ENCODE measurements at regions not wholly inside any gene's neighbourhood (a gene's known extent, or its start where the extent isn't known, plus 50 kb on each side); places are given as distances from the start of the nearest gene placed in this dataset.
"Not testable (repeated sequence)": the region's sequence is repeated elsewhere in the genome, so short reads cannot be mapped to it uniquely, and the experiment has no call there.

GRCh38 chr18:73613706-73614340 lies 533.8 kb downstream of the FBXO15 start:
- no peak for DNase-seq

GRCh38 chr18:73597832-73598615 lies 549.6 kb downstream of the FBXO15 start:
- no peak for DNase-seq

GRCh38 chr18:73594749-73595148 lies 552.9 kb downstream of the FBXO15 start:
- no peak for DNase-seq

GRCh38 chr18:73593207-73593606 lies 554.4 kb downstream of the FBXO15 start:
- no peak for DNase-seq

- no peak for DNase-seq
Measured at GRCh38 chr18:73590950-73591349, 556.7 kb downstream of the FBXO15 start.

GRCh38 chr18:73579698-73580097 lies 567.9 kb downstream of the FBXO15 start:
- DNase-seq: no peak

GRCh38 chr18:73577365-73577764 lies 570.3 kb downstream of the FBXO15 start:
- no peak for DNase-seq

- DNase-seq: no peak
Measured at GRCh38 chr18:73563901-73564472, 583.6 kb downstream of the FBXO15 start.

GRCh38 chr18:73563345-73563744 lies 584.3 kb downstream of the FBXO15 start:
- DNase-seq: no peak

GRCh38 chr18:73556904-73557303 lies 590.7 kb downstream of the FBXO15 start:
- DNase-seq: no peak

- DNase-seq: no peak
Measured at GRCh38 chr18:73552171-73552570, 595.5 kb downstream of the FBXO15 start.

- DNase-seq: no peak
Measured at GRCh38 chr18:73551211-73551610, 596.4 kb downstream of the FBXO15 start.

- no peak for DNase-seq
Measured at GRCh38 chr18:73549236-73549635, 598.4 kb downstream of the FBXO15 start.

- DNase-seq: no peak
Measured at GRCh38 chr18:73545472-73545871, 602.2 kb downstream of the FBXO15 start.

GRCh38 chr18:73544617-73545016 lies 603.0 kb downstream of the FBXO15 start:
- no peak for DNase-seq

GRCh38 chr18:73544032-73544431 lies 603.6 kb downstream of the FBXO15 start:
- DNase-seq: no peak

GRCh38 chr18:73535990-73536389 lies 611.6 kb downstream of the FBXO15 start:
- no peak for DNase-seq

GRCh38 chr18:73535189-73535588 lies 612.4 kb downstream of the FBXO15 start:
- no peak for DNase-seq

- DNase-seq: no peak
Measured at GRCh38 chr18:73531601-73532000, 616.0 kb downstream of the FBXO15 start.

GRCh38 chr18:73528066-73528465 lies 619.6 kb downstream of the FBXO15 start:
- DNase-seq: no peak

- DNase-seq: no peak
Measured at GRCh38 chr18:73520229-73520628, 627.4 kb downstream of the FBXO15 start.

GRCh38 chr18:73516056-73516455 lies 631.6 kb downstream of the FBXO15 start:
- DNase-seq: not testable (repeated sequence)

- no peak for DNase-seq
Measured at GRCh38 chr18:73514449-73514848, 633.2 kb downstream of the FBXO15 start.

All from stimulated activated CD8-positive, alpha-beta memory T cell treated with anti-CD3 and anti-CD28 coated beads, Interleukin-4, amount 100 ng/mL, for 48 hours (primary cell).